ENCODE measurements at regions not wholly inside any gene's neighbourhood (a gene's known extent, or its start where the extent isn't known, plus 50 kb on each side); places are given as distances from the start of the nearest gene placed in this dataset.
"Not testable (repeated sequence)": the region's sequence is repeated elsewhere in the genome, so short reads cannot be mapped to it uniquely, and the experiment has no call there.

DNA sequence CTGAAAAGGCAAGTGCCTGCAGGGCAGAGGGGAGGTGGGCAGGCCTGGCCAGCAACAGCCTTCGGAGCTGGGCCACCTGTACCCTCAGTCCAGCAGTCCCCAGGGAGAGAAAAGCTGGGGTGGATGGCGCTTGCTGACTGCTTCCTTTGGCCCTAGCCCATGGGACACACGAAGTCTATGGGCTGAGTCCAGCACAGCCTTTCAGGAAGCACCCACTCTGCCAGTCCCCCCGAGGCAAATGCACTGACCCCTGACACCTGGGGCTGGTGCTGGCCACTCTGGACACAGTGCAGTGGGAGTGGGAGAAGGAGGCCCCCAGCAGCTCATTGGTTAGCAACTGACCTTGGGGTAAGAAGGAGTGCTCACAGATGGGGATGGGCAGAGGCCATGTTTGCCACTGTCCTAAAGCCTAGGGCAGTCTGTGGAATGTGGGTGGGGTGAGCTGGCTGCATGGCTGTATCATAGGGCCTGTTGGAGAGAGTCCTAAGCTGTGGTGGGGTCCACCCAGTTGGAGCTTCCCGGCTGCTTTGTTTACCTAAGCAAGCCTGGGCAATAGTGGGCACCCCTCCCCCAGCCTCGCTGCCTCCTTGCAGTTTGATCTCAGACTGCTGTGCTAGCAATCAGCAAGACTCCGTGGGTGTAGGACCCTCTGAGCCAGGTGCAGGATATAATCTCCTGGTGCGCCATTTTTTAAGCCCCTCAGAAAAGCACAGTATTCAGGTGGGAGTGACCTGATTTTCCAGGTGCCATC lies 240.2 kb downstream of the ANKRD30B start:
- TF ChIP-seq POLR2A (IDR thresholded peaks at IDR 0.05; ENCODE audit: low read length); GATA1 (IDR thresholded peaks at IDR 0.05; ENCODE audit: low read depth, low read length): not testable (repeated sequence)
